HCT116 (cell line): ENCODE measurements at regions not wholly inside any gene's neighbourhood (a gene's known extent, or its start where the extent isn't known, plus 50 kb on each side); places are given as distances from the start of the nearest gene placed in this dataset.

ENCODE experiments used
- CEBPB ChIP-seq: IDR thresholded peaks from 2 replicates; pipeline ENCODE4 v1.6.1; 2012; ENCODE audit warnings: low read depth
- CTCF ChIP-seq, 3 experiments: fragments of 200-600 bp in 1 of 3; sonication (generic) in 1 of 3; IDR thresholded peaks in 2 of 3; conservative IDR thresholded peaks in 1 of 3; 2 replicates each; pipeline ENCODE4 v1.5.1; 2012 to 2017; ENCODE audit warnings: low read depth in 2 of 3, low read length in 2 of 3, antibody characterized with exemption in 1 of 3, borderline replicate concordance in 1 of 3, control low read depth in 1 of 3, mild to moderate bottlenecking in 1 of 3, mixed read lengths in 1 of 3, mixed run types in 1 of 3, moderate library complexity in 1 of 3; ENCODE audit not compliant: insufficient read depth in 1 of 3
- EZH2 ChIP-seq: fragments of 200-600 bp; sonication (generic); IDR thresholded peaks from 2 replicates; pipeline ENCODE4 v1.6.1; 2017; ENCODE audit warnings: antibody characterized with exemption, mixed run types
- MAX ChIP-seq: IDR thresholded peaks from 2 replicates; pipeline ENCODE4 v1.6.1; 2012
- POLR2A ChIP-seq: IDR thresholded peaks from 2 replicates; pipeline ENCODE4 v1.7.0; 2011; ENCODE audit warnings: borderline replicate concordance; ENCODE audit not compliant: insufficient read depth, insufficient read length; ENCODE audit errors: extremely low read depth
- POLR2AphosphoS5 ChIP-seq: IDR thresholded peaks from 2 replicates; pipeline ENCODE4 v1.6.1; 2011; ENCODE audit warnings: mild to moderate bottlenecking, low read depth, low read length, moderate library complexity
- REST ChIP-seq: IDR thresholded peaks from 2 replicates; pipeline ENCODE4 v1.6.1; 2012; ENCODE audit warnings: low read depth
- SIN3A ChIP-seq: IDR thresholded peaks from 2 replicates; pipeline ENCODE4 v1.6.1; 2012; ENCODE audit warnings: low read depth
- SP1 ChIP-seq: IDR thresholded peaks from 2 replicates; pipeline ENCODE4 v1.6.1; 2012; ENCODE audit warnings: low read depth
- TCF7L2 ChIP-seq: IDR thresholded peaks from 2 replicates; pipeline ENCODE4 v1.7.0; 2011; ENCODE audit warnings: borderline replicate concordance, inconsistent platforms; ENCODE audit not compliant: insufficient read depth, insufficient read length; ENCODE audit errors: extremely low read depth
- ZBTB33 ChIP-seq: IDR thresholded peaks from 2 replicates; pipeline ENCODE4 v1.6.1; 2011; ENCODE audit warnings: mild to moderate bottlenecking, low read length, moderate library complexity; ENCODE audit not compliant: insufficient replicate concordance; ENCODE audit errors: extremely low read depth
- ZNF274 ChIP-seq: fragments of 200-500 bp; sonication (Bioruptor generic); IDR thresholded peaks from 2 replicates; pipeline ENCODE4 v1.6.1; 2014; ENCODE audit warnings: mild to moderate bottlenecking, low read depth, low read length, inconsistent platforms

GRCh38 chr1:14165371-14165801, 433.1 kb upstream of the KAZN start:
- TF ChIP-seq POLR2AphosphoS5, result no peak
- no peak for TF ChIP-seq ZBTB33
- TF ChIP-seq CTCF (IDR thresholded peaks at IDR 0.05 in 2 of 3, conservative IDR thresholded peaks at IDR 0.05 in 1 of 3; ENCODE audit: borderline replicate concordance in 1 of 3, insufficient read depth in 1 of 3, low read depth in 2 of 3, low read length in 2 of 3), result no peak
- no peak for TF ChIP-seq SIN3A
- no peak for TF ChIP-seq ZNF274
- no peak for TF ChIP-seq TCF7L2
- TF ChIP-seq POLR2A, result no peak
- TF ChIP-seq REST, result no peak
- no peak for TF ChIP-seq MAX
- no peak for TF ChIP-seq EZH2
- no peak for TF ChIP-seq CEBPB
- no peak for TF ChIP-seq SP1
